ENCODE measurements at regions not wholly inside any gene's neighbourhood (a gene's known extent, or its start where the extent isn't known, plus 50 kb on each side); places are given as distances from the start of the nearest gene placed in this dataset.

DNA sequence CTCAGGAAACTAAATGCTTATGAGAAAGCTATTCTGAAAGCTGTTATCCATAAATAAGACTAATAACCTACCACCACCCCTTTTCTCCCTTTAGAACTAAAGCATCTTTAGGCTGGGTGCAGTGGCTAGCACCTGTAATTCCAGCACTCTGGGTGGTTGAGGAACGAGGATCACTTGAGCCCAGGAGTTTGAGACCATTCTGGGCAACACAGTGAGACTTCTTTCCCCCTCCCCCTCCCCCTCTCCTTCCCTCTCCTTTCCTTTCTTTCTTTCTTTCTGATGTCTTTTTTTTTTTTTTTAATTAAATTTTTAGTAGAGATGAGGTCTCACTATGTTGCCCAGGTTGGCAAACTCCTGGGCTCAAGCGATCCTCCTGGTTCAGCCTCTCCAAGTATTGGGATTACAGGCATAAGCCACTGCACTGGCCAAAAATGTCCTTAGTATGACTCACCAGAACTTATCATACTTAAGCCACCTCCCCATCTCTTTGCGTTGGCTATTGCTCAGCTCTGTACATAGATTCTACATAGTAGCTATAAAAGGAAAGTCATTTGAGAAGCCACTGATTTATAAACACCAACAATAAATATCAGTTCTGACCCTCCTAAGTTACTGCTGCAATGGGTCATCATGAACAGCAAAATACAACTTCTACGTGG is 54.8 kb upstream of the SPDEF start:
- Mint-ChIP-seq H3K36me3 (peaks cover 3% of the 10 kb centered on the region), H3K4me3 (no peak overlapping the region)
- POLR2A ChIA-PET = no interaction called here

More for the DNA sequence above, 54.8 kb upstream of the SPDEF start:
- DNase-seq (ENCODE audit: low spot score) (no peak), ATAC-seq (no peak)
- TF ChIP-seq, protein P1, sequence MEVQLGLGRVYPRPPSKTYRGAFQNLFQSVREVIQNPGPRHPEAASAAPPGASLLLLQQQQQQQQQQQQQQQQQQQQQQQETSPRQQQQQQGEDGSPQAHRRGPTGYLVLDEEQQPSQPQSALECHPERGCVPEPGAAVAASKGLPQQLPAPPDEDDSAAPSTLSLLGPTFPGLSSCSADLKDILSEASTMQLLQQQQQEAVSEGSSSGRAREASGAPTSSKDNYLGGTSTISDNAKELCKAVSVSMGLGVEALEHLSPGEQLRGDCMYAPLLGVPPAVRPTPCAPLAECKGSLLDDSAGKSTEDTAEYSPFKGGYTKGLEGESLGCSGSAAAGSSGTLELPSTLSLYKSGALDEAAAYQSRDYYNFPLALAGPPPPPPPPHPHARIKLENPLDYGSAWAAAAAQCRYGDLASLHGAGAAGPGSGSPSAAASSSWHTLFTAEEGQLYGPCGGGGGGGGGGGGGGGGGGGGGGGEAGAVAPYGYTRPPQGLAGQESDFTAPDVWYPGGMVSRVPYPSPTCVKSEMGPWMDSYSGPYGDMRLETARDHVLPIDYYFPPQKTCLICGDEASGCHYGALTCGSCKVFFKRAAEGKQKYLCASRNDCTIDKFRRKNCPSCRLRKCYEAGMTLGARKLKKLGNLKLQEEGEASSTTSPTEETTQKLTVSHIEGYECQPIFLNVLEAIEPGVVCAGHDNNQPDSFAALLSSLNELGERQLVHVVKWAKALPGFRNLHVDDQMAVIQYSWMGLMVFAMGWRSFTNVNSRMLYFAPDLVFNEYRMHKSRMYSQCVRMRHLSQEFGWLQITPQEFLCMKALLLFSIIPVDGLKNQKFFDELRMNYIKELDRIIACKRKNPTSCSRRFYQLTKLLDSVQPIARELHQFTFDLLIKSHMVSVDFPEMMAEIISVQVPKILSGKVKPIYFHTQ (CRISPR knock-in tag; IDR thresholded peaks at IDR 0.05) = no peak
- TF ChIP-seq ZBTB43 (CRISPR knock-in tag; IDR thresholded peaks at IDR 0.05) = no peak
- TF ChIP-seq E2F5 (CRISPR knock-in tag; IDR thresholded peaks at IDR 0.05) = no peak
- TF ChIP-seq, protein P2, sequence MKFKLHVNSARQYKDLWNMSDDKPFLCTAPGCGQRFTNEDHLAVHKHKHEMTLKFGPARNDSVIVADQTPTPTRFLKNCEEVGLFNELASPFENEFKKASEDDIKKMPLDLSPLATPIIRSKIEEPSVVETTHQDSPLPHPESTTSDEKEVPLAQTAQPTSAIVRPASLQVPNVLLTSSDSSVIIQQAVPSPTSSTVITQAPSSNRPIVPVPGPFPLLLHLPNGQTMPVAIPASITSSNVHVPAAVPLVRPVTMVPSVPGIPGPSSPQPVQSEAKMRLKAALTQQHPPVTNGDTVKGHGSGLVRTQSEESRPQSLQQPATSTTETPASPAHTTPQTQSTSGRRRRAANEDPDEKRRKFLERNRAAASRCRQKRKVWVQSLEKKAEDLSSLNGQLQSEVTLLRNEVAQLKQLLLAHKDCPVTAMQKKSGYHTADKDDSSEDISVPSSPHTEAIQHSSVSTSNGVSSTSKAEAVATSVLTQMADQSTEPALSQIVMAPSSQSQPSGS (CRISPR knock-in tag; IDR thresholded peaks at IDR 0.05; ENCODE audit: borderline replicate concordance, low read depth) = no peak
- no peak for TF ChIP-seq USF1 (CRISPR knock-in tag; IDR thresholded peaks at IDR 0.05)
- no peak for TF ChIP-seq FOXP4 (CRISPR knock-in tag; IDR thresholded peaks at IDR 0.05)
- TF ChIP-seq FOXP1 (CRISPR knock-in tag; IDR thresholded peaks at IDR 0.05; ENCODE audit: borderline replicate concordance) = no peak
- no peak for TF ChIP-seq ETV6 (CRISPR knock-in tag; IDR thresholded peaks at IDR 0.05)
- TF ChIP-seq MAX (CRISPR knock-in tag; IDR thresholded peaks at IDR 0.05) = no peak
- no peak for TF ChIP-seq FOXK1 (CRISPR knock-in tag; IDR thresholded peaks at IDR 0.05)
- Mint-ChIP-seq H3K27me3 (ENCODE audit: low read depth) (no peaks in the 10 kb centered on the region), H3K4me1 (peaks cover 2% of the 10 kb centered on the region; the same call in 1 of the 2 replicates), H3K27ac (peak overlapping the region; percentile 14; the same call in 1 of the 2 replicates), H3K9me3 (no peaks in the 10 kb centered on the region)
- CTCF ChIA-PET = interaction anchor here (1.0 to 4.8 kb wide), 9 partner anchors 22 to 447 kb away, joined by 4 to 102 read pairs (median 8); no protein-coding TSS in a partner anchor

Data from WTC11 (cell line).